Fibroblast of skin of scalp (primary cell): ENCODE measurements at regions not wholly inside any gene's neighbourhood (a gene's known extent, or its start where the extent isn't known, plus 50 kb on each side); places are given as distances from the start of the nearest gene placed in this dataset.
"Not testable (repeated sequence)": the region's sequence is repeated elsewhere in the genome, so short reads cannot be mapped to it uniquely, and the experiment has no call there.

Experiments used
- DNase-seq: peaks from one replicate; pipeline ENCODE4 v3.0.0-alpha.2; 2013

GRCh38 chr2:43010438-43011157 lies 215.8 kb downstream of the ZFP36L2 start:
- no peak for DNase-seq

DNA sequence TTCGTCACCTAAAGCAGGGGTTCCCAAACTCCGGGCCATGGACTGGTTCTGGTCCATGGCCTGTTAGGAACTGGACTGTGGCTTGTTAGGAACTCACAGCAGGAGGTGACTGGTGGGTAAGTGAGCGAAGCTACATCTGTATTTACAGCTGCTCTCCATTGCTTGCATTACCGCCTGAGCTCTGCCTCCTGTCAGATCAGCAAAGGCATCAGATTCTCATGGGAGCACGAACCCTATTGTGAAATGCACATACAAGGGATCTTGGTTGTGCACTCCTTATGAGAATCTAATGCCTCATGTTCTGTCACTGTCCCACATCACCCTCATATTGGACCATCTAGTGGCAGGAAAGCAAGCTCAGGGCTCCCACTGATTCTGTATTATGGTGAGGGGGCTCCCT lies 217.0 kb downstream of the ZFP36L2 start:
- DNase-seq, result no peak

DNA sequence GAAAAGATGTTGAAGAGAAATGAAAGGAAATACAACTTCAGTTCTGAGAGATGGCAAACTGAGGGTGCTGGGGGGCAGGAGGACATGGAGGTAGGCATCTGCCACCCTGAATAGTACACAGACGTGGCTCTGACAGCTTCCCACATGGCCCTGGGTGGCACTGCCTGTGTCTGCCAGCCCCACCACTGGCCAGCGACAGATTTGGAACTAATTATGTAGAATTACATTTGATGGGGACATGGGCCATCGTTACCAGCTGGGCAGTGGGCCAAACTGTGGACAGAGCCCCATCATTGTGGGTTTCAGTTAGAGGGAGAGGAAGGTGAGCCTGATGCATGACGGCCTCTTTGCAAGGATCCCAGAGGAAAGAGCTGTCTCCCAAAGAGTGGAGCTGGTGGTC lies 216.0 kb upstream of the HAAO start:
- DNase-seq, result no peak

DNA sequence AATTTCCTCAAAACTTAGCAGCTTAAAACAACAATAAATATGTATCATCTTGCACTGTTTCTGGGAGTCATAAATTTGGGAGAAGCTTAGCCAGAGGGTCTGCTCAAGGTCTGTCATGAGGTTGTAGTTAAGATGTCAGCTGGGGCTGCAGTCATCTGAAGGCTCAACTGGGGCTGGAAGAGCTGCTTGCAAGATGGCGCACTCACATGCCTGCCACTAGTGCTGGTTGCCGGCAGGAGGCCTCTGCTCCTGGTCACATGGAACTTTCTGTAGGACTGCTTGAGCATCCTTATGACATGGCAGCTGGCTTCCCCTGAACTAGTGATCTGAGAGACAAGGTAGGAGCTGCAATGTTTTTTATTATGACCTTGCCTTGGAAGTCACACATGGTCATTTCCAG lies 215.5 kb upstream of the HAAO start:
- DNase-seq, result no peak

GRCh38 chr2:43006834-43007543 lies 214.6 kb upstream of the HAAO start:
- DNase-seq, result no peak

DNA sequence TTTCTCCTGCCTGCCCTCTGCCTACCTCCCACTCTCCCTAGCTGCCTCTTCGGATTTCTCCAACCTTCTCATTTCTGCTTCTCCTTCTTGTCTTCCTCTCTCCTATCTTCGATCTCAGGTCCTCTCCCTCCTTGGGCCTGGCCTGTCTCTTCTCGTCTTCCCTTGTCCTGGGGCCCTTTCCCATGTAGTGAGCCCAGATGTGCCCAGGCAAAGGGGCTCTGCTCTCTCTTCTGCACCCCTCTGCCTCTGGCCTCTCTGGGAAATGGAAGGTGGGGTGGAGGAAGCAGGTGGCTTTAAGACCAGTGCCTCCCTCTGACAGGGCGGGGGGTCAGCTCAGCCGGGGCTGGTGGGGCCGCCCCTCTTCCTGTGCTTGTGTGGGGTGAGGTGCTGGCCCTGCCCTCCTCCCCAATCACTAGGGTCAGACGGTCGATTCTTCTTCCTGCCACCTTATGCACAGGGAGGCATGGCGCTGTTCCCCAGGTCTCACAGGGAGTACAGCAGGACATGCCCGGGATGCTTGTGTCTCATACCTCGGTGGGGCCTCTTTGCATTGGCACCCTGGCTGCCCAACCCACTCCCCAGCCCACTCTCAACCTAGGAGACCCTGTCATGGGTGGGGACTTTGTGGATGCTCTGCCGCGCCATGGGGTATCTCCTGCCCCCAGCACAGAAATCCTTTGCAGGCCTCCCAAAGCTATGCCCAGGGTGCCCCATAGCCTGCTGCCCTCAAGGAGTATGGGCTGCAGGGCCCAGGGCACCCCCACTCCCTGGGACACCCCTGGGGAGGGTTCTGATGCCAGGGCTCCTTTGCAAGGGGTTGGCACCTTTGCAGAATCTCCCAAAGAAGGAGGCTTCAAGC lies 213.8 kb upstream of the HAAO start:
- DNase-seq, result no peak

- no peak for DNase-seq
These were observed 213.0 kb upstream of the HAAO start for GRCh38 chr2:43005245-43005974.

DNA sequence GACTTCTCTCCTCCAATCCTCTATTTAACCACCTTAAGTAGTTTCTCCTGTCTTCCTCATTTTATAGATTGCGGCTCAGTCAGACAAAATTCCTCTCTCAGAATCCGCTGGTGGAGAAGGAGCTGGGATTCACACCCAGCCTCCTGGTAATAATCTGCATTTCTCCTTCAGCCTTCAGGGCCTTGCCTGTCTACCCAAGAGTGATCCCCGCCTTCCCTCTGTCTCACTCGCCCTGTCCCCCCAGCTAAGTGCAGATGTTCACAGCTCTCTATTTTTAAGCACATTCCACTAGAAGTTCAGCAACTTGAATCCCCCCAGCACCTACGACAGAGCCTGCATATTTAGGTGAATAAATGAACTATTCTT lies 212.5 kb upstream of the HAAO start:
- no peak for DNase-seq

GRCh38 chr2:43004126-43004865 lies 211.9 kb upstream of the HAAO start:
- DNase-seq, result not testable (repeated sequence)

GRCh38 chr2:43003702-43004101 lies 211.3 kb upstream of the HAAO start:
- no peak for DNase-seq

DNA sequence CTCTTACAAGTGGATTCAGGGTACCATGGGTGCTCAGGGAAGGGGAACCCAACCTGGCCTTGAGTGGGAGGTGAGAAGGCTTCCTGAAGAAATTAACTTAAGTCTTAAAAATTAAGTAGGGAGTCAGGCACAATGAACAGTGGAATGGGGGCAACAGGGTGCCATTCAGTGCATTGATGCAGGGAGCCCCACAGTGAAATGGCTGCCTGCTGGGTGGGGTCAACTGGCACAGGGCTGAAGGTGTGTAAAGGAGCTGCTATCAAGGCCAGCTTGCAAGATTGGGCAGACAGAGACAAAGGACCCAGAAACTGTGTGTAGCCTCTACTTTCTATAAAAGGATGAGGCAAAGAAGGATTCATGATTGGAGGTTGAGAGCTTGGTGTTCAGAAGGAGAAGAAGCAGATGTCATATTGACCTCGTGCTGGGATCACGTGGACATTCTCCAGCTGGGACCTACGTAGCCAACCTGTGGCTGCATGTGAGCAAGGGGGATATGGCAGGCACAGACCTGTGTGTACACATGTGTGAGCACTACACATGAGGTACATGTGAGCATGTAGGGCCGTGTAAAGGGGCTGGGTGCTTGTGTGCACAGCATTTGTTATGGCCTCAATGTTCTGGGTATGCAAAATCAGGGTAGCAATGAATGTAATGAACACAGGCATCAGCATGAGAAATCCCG lies 209.5 kb upstream of the HAAO start:
- DNase-seq, result no peak

DNA sequence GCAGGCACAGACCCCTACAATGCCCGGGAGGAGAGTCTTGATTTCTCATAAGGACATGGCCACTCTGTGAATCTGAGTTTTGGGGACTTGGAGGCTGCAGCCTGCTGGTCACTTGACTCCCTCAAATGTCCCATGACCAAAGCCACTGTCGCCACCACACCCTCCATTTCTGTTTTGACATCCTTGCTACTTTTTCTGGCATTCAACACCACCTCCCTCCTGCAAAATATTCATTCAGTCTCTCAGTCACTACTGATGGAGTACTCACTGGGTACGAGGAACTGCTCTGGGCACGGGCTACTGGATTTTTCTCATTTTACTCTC lies 208.6 kb upstream of the HAAO start:
- no peak for DNase-seq

DNA sequence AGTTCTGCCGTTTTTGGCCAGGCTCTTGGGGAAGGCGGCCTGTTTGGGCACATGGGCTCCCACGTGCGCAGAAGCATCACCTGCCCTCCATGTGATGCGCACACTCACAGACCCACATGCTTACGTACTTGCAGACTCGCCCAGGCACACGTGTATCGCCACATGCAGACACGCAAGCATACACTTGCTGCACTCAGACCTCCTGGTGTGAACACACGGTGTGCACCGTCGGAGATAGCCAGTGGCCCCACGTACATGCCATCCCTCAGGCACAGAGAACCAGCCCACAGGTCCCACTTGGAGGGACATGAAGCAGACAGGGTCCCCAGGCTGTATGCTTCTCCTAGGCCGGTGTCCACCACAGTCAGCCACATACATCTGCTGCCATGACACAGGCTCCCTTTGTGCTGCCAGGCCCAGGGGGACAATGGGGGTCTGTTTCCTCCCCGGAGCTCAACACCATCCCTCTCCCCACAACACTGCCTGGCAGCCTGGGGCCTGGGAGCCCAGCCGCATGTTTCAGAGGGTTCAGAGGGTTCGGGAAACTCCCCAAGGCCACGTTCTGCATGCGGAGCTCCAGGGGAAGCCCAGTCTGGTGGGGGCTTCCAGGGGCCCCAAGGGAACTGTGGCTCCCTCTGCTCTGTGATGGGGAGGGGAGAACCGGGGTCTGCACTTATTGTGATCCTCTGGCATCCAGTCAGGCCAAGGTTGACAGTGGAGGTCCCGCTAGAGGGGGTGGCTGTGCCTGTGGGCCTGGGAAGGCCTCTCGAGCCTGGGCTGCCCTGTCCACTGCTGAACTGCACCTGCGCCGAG lies 208.1 kb upstream of the HAAO start:
- DNase-seq, result no peak

DNA sequence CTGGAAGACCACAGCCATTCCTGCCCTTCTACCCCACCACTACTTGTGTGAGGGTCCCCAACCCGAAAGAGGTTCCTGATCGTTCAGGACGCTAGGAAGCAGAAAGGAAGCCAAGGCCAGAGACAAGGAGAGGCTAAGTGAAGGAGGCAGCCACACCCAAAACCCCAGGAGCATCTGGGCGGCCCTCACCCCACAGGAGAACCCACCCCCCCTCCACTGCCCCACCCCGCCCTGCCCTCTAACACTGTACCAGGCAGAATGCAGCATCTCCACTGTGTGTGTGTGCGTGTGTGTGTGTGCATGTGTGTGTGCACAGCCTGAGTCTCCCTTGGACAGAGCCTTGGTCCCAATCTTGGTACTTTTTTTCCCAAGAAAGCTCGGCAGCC lies 207.5 kb upstream of the HAAO start:
- no peak for DNase-seq

DNA sequence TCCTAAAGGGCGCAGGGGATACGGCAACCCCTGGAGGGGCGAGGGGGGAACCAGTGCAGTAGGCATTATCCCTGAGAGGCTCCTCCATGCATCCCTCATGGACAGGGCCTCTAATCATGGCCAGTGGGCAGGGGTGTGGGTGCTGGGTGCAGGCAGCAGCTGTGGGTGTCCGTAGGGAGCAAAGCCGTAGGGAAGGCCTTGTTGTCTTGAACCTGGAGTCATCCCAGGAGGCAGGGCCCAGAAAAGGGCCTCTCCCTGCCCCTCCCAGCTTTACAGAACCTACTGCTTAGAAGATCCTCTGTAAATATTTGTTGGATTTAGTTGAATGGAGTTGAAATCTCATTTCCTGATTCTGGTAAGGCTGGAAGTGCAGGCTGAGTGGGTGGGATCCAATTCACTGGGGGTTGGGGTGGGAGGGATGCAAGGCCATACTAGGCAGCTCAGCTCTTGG lies 207.0 kb upstream of the HAAO start:
- DNase-seq, result no peak

DNA sequence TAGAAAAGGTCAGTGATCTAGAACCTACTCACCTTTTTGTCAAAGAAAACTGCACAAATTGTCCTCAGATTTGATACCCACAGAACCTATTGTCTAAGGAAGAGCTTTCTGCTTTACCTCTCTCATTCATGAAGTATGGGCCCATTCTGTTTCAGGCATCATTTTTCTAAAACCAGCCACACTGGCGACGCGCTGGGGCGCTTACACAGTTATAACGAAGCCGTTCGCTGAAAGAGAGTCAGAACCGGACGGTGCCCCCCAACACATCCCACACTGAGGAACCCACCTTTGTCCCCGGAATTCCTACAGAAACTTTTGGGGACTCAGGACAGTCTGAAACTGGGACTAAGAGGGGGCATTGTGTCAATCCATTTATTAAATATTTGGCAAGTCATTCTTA lies 206.3 kb upstream of the HAAO start:
- no peak for DNase-seq

DNA sequence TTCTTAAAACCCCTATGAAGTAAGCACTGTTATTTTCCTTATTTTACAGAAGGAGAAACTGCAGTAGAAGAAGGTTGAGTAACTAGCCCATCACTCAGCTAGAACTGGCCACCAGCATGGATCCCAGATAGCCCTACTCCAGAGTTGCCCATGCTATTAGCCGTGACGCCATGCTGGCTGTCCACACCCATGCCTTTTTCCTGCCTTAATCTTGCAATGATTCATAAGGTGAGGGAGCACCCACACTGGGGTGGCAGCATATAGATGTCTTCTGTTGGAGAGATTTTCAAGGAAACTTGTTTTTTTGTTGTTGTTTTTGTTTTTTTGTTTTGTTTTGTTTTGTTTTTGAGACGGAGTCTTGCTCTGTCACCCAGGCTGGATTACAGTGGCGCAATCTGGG lies 204.1 kb upstream of the HAAO start:
- DNase-seq, result no peak

DNA sequence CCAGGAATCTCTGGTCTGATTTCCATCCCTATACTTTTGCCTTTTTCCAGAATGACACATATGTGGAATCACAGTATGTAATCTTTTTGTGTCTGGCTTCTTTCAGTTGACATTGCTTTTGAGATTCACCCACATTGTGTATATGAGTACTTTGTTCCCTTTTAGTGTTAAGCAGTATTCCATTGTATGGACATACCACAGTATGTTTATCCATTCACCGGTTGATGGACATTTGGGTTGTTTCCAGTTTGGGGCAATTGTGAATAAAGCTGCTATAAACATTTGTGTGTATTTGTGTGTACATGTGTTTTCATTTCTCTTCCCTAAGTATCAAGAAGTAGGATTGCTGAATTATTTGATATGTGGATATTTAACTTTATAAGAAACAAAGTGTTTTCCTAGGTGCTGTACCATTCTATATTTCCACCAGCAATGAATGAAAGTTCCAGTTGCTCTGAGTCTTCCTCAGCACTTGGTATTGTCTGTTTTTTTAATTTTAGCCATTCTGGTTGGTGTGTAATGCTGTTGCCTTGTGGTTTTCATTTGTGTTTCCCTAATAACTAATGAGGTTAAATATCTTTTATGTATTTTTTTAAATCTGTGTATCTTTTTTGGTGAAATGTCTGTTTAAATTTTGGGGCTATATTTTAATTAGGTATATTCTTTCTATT lies 203.5 kb upstream of the HAAO start:
- no peak for DNase-seq

GRCh38 chr2:42989283-42990081 lies 197.1 kb upstream of the HAAO start:
- not testable (repeated sequence) for DNase-seq
